Astrocyte (in vitro differentiated cells and primary cell): ENCODE measurements at regions not wholly inside any gene's neighbourhood (a gene's known extent, or its start where the extent isn't known, plus 50 kb on each side); places are given as distances from the start of the nearest gene placed in this dataset.

Experiments
- DNase-seq: peaks from one replicate; pipeline ENCODE4 v3.0.0-alpha.2; 2010; ENCODE audit warnings: low read depth
- FAIRE-seq: peaks from 2 replicates; lab custom pipeline; 2011; peaks lifted over from hg19 to GRCh38; lab: Jason Lieb, UNC
- H2AFZ ChIP-seq: 2 replicates; pipeline ENCODE4 v1.6.0; 2012; ENCODE audit warnings: low read depth, low read length, inconsistent platforms
- H3K27ac ChIP-seq: 2 replicates; pipeline ENCODE4 v1.5.1; 2011; ENCODE audit warnings: low read depth, low read length, inconsistent platforms
- H3K27me3 ChIP-seq: 2 replicates; pipeline ENCODE4 v1.6.0; 2011; ENCODE audit warnings: low read length, inconsistent platforms; ENCODE audit not compliant: insufficient read depth
- H3K36me3 ChIP-seq: 2 replicates; pipeline ENCODE4 v1.5.1; 2011; ENCODE audit warnings: low read length, inconsistent platforms; ENCODE audit not compliant: insufficient read depth
- H3K4me1 ChIP-seq: 2 replicates; pipeline ENCODE4 v1.5.1; 2011; ENCODE audit warnings: low read length, inconsistent platforms; ENCODE audit not compliant: insufficient read depth
- H3K4me2 ChIP-seq: 2 replicates; pipeline ENCODE4 v1.6.0; 2012; ENCODE audit warnings: low read length, inconsistent platforms
- H3K4me3 ChIP-seq: 2 replicates; pipeline ENCODE4 v1.5.1; 2011; ENCODE audit warnings: low read depth, mild to moderate bottlenecking, low read length, inconsistent platforms; ENCODE audit not compliant: insufficient read depth
- H3K79me2 ChIP-seq: 2 replicates; pipeline ENCODE4 v1.6.0; 2012; ENCODE audit warnings: mild to moderate bottlenecking, low read length, inconsistent platforms; ENCODE audit not compliant: insufficient read depth
- H3K9ac ChIP-seq: 2 replicates; pipeline ENCODE4 v1.6.0; 2012; ENCODE audit warnings: mild to moderate bottlenecking, low read length, inconsistent platforms
- H3K9me3 ChIP-seq: 2 replicates; pipeline ENCODE4 v1.5.1; 2012; ENCODE audit warnings: low read depth, mild to moderate bottlenecking, low read length, inconsistent platforms; ENCODE audit not compliant: insufficient read depth
- H4K20me1 ChIP-seq: 2 replicates; pipeline ENCODE4 v1.6.0; 2012; ENCODE audit warnings: low read length, inconsistent platforms; ENCODE audit not compliant: insufficient read depth
- H3K27ac Mint-ChIP-seq: one replicate; pipeline ENCODE4 v1.8.0; 2021; ENCODE audit warnings: mild to moderate bottlenecking, mixed read lengths; ENCODE audit not compliant: unreplicated experiment
- H3K27me3 Mint-ChIP-seq: one replicate; pipeline ENCODE4 v1.8.0; 2021; ENCODE audit warnings: low read depth, mixed read lengths; ENCODE audit not compliant: unreplicated experiment
- H3K36me3 Mint-ChIP-seq: one replicate; pipeline ENCODE4 v1.8.0; 2021; ENCODE audit warnings: low read depth, mixed read lengths; ENCODE audit not compliant: unreplicated experiment
- H3K4me1 Mint-ChIP-seq: one replicate; pipeline ENCODE4 v1.8.0; 2021; ENCODE audit warnings: low read depth, mixed read lengths; ENCODE audit not compliant: unreplicated experiment
- H3K4me3 Mint-ChIP-seq: one replicate; pipeline ENCODE4 v1.8.0; 2021; ENCODE audit warnings: mild to moderate bottlenecking, moderate library complexity, mixed read lengths; ENCODE audit not compliant: unreplicated experiment
- H3K9me3 Mint-ChIP-seq: one replicate; pipeline ENCODE4 v1.8.0; 2021; ENCODE audit warnings: mild to moderate bottlenecking, mixed read lengths; ENCODE audit not compliant: unreplicated experiment
- EZH2 ChIP-seq: IDR thresholded peaks from 2 replicates; pipeline ENCODE4 v1.6.1; 2012; ENCODE audit warnings: mild to moderate bottlenecking, low read length, inconsistent platforms; ENCODE audit not compliant: insufficient read depth
- TF ChIP-seq, protein P1 (sequence below): IDR thresholded peaks from 2 replicates; pipeline ENCODE4 v1.5.1; 2011; ENCODE audit warnings: low read depth, mild to moderate bottlenecking, inconsistent platforms, low read length, moderate library complexity; ENCODE audit not compliant: insufficient read depth

DNA sequence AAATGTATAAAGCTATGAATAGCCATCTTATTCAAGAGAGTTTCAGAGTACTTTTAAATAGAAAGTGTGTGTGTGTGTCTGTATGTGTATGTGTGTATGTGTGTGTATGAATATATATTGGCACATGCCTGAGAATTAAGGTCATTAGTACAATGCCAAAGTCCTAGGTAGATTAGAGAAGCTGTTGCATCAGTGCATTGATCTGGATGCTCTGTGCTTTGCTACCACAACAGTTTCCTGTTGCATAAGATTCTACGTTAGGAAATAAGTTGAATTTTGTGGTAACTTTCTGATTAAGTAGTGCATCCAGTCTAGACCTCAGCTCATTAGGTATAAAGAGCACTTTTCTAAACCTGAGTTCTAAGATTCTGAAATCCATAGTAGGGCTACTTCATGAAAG, 1102.8 kb upstream of the KLHL29 start:
- H3K9me3 Mint-ChIP-seq: no peaks in the 10 kb centered on the region
- H3K27ac Mint-ChIP-seq: no peak overlapping the region

GRCh38 chr2:22282916-22283315, 1102.1 kb upstream of the KLHL29 start:
- Mint-ChIP-seq H3K4me1 (peaks cover 8% of the 10 kb centered on the region), H3K4me3 (no peak overlapping the region), H3K9me3 (no peaks in the 10 kb centered on the region), H3K36me3 (no peaks in the 10 kb centered on the region), H3K27ac (no peak overlapping the region), H3K27me3 (peaks cover 2% of the 10 kb centered on the region)
- H3K36me3 ChIP-seq: no peaks in the 10 kb centered on the region
- FAIRE-seq: no peak
- no peaks in the 10 kb centered on the region for H3K27me3 ChIP-seq
- H3K9ac ChIP-seq: no peak overlapping the region
- no peak for DNase-seq
- peaks cover 4% of the 10 kb centered on the region for H3K4me1 ChIP-seq
- H3K79me2 ChIP-seq: no peaks in the 10 kb centered on the region
- H2AFZ ChIP-seq: no peak overlapping the region
- no peaks in the 10 kb centered on the region for H3K9me3 ChIP-seq
- H3K4me3 ChIP-seq: no peak overlapping the region
- no peak for TF ChIP-seq EZH2
- TF ChIP-seq, protein P1, sequence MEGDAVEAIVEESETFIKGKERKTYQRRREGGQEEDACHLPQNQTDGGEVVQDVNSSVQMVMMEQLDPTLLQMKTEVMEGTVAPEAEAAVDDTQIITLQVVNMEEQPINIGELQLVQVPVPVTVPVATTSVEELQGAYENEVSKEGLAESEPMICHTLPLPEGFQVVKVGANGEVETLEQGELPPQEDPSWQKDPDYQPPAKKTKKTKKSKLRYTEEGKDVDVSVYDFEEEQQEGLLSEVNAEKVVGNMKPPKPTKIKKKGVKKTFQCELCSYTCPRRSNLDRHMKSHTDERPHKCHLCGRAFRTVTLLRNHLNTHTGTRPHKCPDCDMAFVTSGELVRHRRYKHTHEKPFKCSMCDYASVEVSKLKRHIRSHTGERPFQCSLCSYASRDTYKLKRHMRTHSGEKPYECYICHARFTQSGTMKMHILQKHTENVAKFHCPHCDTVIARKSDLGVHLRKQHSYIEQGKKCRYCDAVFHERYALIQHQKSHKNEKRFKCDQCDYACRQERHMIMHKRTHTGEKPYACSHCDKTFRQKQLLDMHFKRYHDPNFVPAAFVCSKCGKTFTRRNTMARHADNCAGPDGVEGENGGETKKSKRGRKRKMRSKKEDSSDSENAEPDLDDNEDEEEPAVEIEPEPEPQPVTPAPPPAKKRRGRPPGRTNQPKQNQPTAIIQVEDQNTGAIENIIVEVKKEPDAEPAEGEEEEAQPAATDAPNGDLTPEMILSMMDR: no peak
- H3K4me2 ChIP-seq: no peak overlapping the region
- no peak overlapping the region for H3K27ac ChIP-seq
- no peaks in the 10 kb centered on the region for H4K20me1 ChIP-seq

More for the DNA sequence above, 1102.8 kb upstream of the KLHL29 start:
- Mint-ChIP-seq H3K4me1 (peaks cover 6% of the 10 kb centered on the region), H3K4me3 (no peak overlapping the region), H3K27me3 (peaks cover 2% of the 10 kb centered on the region), H3K36me3 (no peaks in the 10 kb centered on the region)
- DNase-seq (no peak), FAIRE-seq (no peak)
- no peaks in the 10 kb centered on the region for H3K36me3 ChIP-seq
- H3K9me3 ChIP-seq: no peaks in the 10 kb centered on the region
- H3K79me2 ChIP-seq: no peaks in the 10 kb centered on the region
- H3K4me3 ChIP-seq: no peak overlapping the region
- H3K27ac ChIP-seq: no peak overlapping the region
- no peak overlapping the region for H3K4me2 ChIP-seq
- no peak for TF ChIP-seq EZH2
- TF ChIP-seq, protein P1: no peak
- H3K27me3 ChIP-seq: no peaks in the 10 kb centered on the region
- H4K20me1 ChIP-seq: no peaks in the 10 kb centered on the region
- no peak overlapping the region for H2AFZ ChIP-seq
- peaks cover 4% of the 10 kb centered on the region for H3K4me1 ChIP-seq
- H3K9ac ChIP-seq: no peak overlapping the region

DNA sequence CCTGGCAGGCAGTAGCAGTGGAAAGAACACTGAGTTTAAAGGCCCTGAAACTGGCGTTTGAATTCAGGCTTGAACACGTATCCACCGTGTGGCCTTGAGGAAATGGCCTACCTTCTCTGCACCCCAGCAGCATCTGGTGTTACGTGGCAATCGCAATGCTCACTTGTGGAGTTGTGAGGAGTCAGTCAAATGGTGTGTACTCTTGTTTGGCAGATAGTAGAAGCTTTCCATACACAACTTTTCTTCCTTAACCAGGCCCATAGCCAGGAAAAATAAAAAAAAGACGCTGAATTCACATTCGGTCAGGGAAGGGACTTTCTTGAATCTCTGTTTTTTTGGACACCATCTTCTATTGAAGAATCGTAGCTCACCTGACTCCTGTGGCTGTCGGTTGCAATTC, 1101.5 kb upstream of the KLHL29 start:
- no peaks in the 10 kb centered on the region for H4K20me1 ChIP-seq
- no peak overlapping the region for H3K4me2 ChIP-seq
- H3K36me3 ChIP-seq: no peaks in the 10 kb centered on the region
- peaks cover 11% of the 10 kb centered on the region for H3K4me1 Mint-ChIP-seq
- H3K4me1 ChIP-seq: peaks cover 4% of the 10 kb centered on the region
- no peaks in the 10 kb centered on the region for H3K36me3 Mint-ChIP-seq
- no peaks in the 10 kb centered on the region for H3K9me3 ChIP-seq
- no peaks in the 10 kb centered on the region for H3K9me3 Mint-ChIP-seq
- FAIRE-seq (no peak), DNase-seq (no peak)
- no peaks in the 10 kb centered on the region for H3K79me2 ChIP-seq
- H3K27ac Mint-ChIP-seq: no peak overlapping the region
- H3K4me3 Mint-ChIP-seq: no peak overlapping the region
- no peak overlapping the region for H3K4me3 ChIP-seq
- no peak overlapping the region for H2AFZ ChIP-seq
- H3K27me3 ChIP-seq: no peaks in the 10 kb centered on the region
- H3K27me3 Mint-ChIP-seq: peaks cover 2% of the 10 kb centered on the region
- H3K9ac ChIP-seq: no peak overlapping the region
- no peak for TF ChIP-seq EZH2
- TF ChIP-seq, protein P1: no peak
- no peak overlapping the region for H3K27ac ChIP-seq
